HEK293 (cell line): ENCODE measurements at regions not wholly inside any gene's neighbourhood (a gene's known extent, or its start where the extent isn't known, plus 50 kb on each side); places are given as distances from the start of the nearest gene placed in this dataset.

Source experiments
- CTCF ChIA-PET: fragments of 350-600 bp; formaldehyde crosslinking; extraction: SDS; loops from one replicate; lab custom pipeline; 2021; ENCODE audit warnings: antibody characterized with exemption; lab: Yijun Ruan, JAX
- POLR2A ChIA-PET: fragments of 300-600 bp; formaldehyde crosslinking; extraction: SDS; loops from one replicate; lab custom pipeline; 2020; ENCODE audit warnings: antibody characterized with exemption, inconsistent platforms; lab: Yijun Ruan, JAX
- H3K27ac ChIP-seq: fragments of 200-500 bp; sonication (Bioruptor generic); 2 replicates; pipeline ENCODE4 v1.5.1; 2014; ENCODE audit warnings: low read depth, low read length, control low read depth, inconsistent platforms; ENCODE audit errors: extremely low read depth
- H3K36me3 ChIP-seq, 2 experiments: fragments of 200-500 bp in 1 of 2; sonication (Bioruptor generic) in 1 of 2; 1 replicate in 1 of 2; 2 replicates in 1 of 2; pipeline ENCODE4 v1.5.1; 2014 to 2017; ENCODE audit warnings: inconsistent platforms in 2 of 2, low read length in 2 of 2; ENCODE audit not compliant: control insufficient read depth in 2 of 2, insufficient read depth in 1 of 2
- H3K4me1 ChIP-seq: fragments of 200-500 bp; sonication (Bioruptor generic); 2 replicates; pipeline ENCODE4 v1.5.1; 2014; ENCODE audit warnings: mild to moderate bottlenecking, low read length, inconsistent platforms; ENCODE audit not compliant: control insufficient read depth, insufficient read depth
- H3K4me3 ChIP-seq: 2 replicates; pipeline ENCODE4 v1.5.1; 2011; ENCODE audit warnings: low read depth, mild to moderate bottlenecking, control low read depth, low read length, moderate library complexity
- H3K9me3 ChIP-seq: fragments of 200-500 bp; sonication (Bioruptor generic); 2 replicates; pipeline ENCODE4 v1.5.1; 2014; ENCODE audit warnings: low read depth, low read length, inconsistent platforms; ENCODE audit not compliant: control insufficient read depth, insufficient read depth
- BCL11A ChIP-seq: fragments of 450-650 bp; formaldehyde crosslinking; IDR thresholded peaks from 2 replicates; pipeline ENCODE4 v1.5.1; 2016; ENCODE audit warnings: low read depth, missing biosample characterization, missing genetic modification characterization
- HOXC10 ChIP-seq: sonication (generic); formaldehyde crosslinking; IDR thresholded peaks from 2 replicates; pipeline ENCODE4 v1.8.1; 2023; ENCODE audit warnings: mild to moderate bottlenecking, missing genetic modification reagents
- KLF1 ChIP-seq: fragments of 450-650 bp; formaldehyde crosslinking; IDR thresholded peaks from 2 replicates; pipeline ENCODE4 v1.5.1; 2016; ENCODE audit warnings: missing biosample characterization, missing genetic modification characterization
- MEIS1 ChIP-seq: sonication (generic); formaldehyde crosslinking; IDR thresholded peaks from 2 replicates; pipeline ENCODE4 v1.8.1; 2022; ENCODE audit warnings: missing genetic modification reagents, mild to moderate bottlenecking, borderline replicate concordance
- MZF1 ChIP-seq: fragments of 450-650 bp; formaldehyde crosslinking; IDR thresholded peaks from 2 replicates; pipeline ENCODE4 v1.5.1; 2017; ENCODE audit warnings: missing biosample characterization, missing genetic modification characterization, borderline replicate concordance
- PRDM1 ChIP-seq: fragments of 450-650 bp; formaldehyde crosslinking; IDR thresholded peaks from 2 replicates; pipeline ENCODE4; 2016; ENCODE audit warnings: missing biosample characterization, missing genetic modification characterization
- ZBTB21 ChIP-seq: fragments of 450-650 bp; formaldehyde crosslinking; IDR thresholded peaks from 2 replicates; pipeline ENCODE4 v1.5.1; 2017; ENCODE audit warnings: missing biosample characterization, missing genetic modification characterization
- ZNF121 ChIP-seq: fragments of 450-650 bp; formaldehyde crosslinking; IDR thresholded peaks from 2 replicates; pipeline ENCODE4 v1.5.1; 2016; ENCODE audit warnings: missing biosample characterization, missing genetic modification characterization
- ZNF146 ChIP-seq: fragments of 450-650 bp; formaldehyde crosslinking; IDR thresholded peaks from 2 replicates; pipeline ENCODE4 v1.5.1; 2016; ENCODE audit warnings: missing biosample characterization, missing genetic modification characterization
- ZNF16 ChIP-seq: fragments of 450-650 bp; formaldehyde crosslinking; IDR thresholded peaks from 2 replicates; pipeline ENCODE4 v1.5.1; 2016; ENCODE audit warnings: low read depth, missing biosample characterization, missing genetic modification characterization
- ZNF175 ChIP-seq: fragments of 450-650 bp; formaldehyde crosslinking; IDR thresholded peaks from 2 replicates; pipeline ENCODE4 v1.5.1; 2016; ENCODE audit warnings: missing biosample characterization, missing genetic modification characterization
- ZNF221 ChIP-seq: fragments of 450-650 bp; formaldehyde crosslinking; IDR thresholded peaks from 2 replicates; pipeline ENCODE4 v1.5.1; 2017; ENCODE audit warnings: missing biosample characterization, missing genetic modification characterization, borderline replicate concordance
- ZNF23 ChIP-seq: fragments of 450-650 bp; formaldehyde crosslinking; IDR thresholded peaks from 2 replicates; pipeline ENCODE4 v1.5.1; 2016; ENCODE audit warnings: missing biosample characterization, missing genetic modification characterization, borderline replicate concordance
- ZNF24 ChIP-seq: fragments of 450-650 bp; formaldehyde crosslinking; IDR thresholded peaks from 2 replicates; pipeline ENCODE4 v1.5.1; 2016; ENCODE audit warnings: missing biosample characterization, missing genetic modification characterization
- ZNF354C ChIP-seq: fragments of 450-650 bp; formaldehyde crosslinking; IDR thresholded peaks from 2 replicates; pipeline ENCODE4 v1.5.1; 2016; ENCODE audit warnings: missing biosample characterization, missing genetic modification characterization, low read depth, borderline replicate concordance
- ZNF404 ChIP-seq: fragments of 450-650 bp; formaldehyde crosslinking; IDR thresholded peaks from 2 replicates; pipeline ENCODE4 v1.5.1; 2017; ENCODE audit warnings: missing biosample characterization, missing genetic modification characterization
- ZNF529 ChIP-seq: fragments of 450-650 bp; formaldehyde crosslinking; IDR thresholded peaks from 2 replicates; pipeline ENCODE4 v1.5.1; 2017; ENCODE audit warnings: missing genetic modification characterization, missing biosample characterization; ENCODE audit not compliant: insufficient replicate concordance
- ZNF558 ChIP-seq: fragments of 450-650 bp; formaldehyde crosslinking; IDR thresholded peaks from 2 replicates; pipeline ENCODE4 v1.5.1; 2016; ENCODE audit warnings: missing biosample characterization, missing genetic modification characterization
- ZNF561 ChIP-seq: fragments of 450-650 bp; IDR thresholded peaks from 2 replicates; pipeline ENCODE4 v1.5.1; 2018; ENCODE audit warnings: missing biosample characterization, missing genetic modification characterization, borderline replicate concordance
- ZNF623 ChIP-seq: fragments of 450-650 bp; formaldehyde crosslinking; IDR thresholded peaks from 2 replicates; pipeline ENCODE4 v1.5.1; 2016; ENCODE audit warnings: missing biosample characterization, missing genetic modification characterization
- ZNF654 ChIP-seq: fragments of 450-650 bp; formaldehyde crosslinking; IDR thresholded peaks from 2 replicates; pipeline ENCODE4 v1.5.1; 2016; ENCODE audit warnings: low read depth, missing biosample characterization, missing genetic modification characterization
- ZNF658 ChIP-seq: fragments of 450-650 bp; formaldehyde crosslinking; IDR thresholded peaks from 2 replicates; pipeline ENCODE4; 2016; ENCODE audit warnings: missing biosample characterization, missing genetic modification characterization
- ZNF747 ChIP-seq: fragments of 450-650 bp; formaldehyde crosslinking; IDR thresholded peaks from 2 replicates; pipeline ENCODE4 v1.5.1; 2016; ENCODE audit warnings: missing biosample characterization, missing genetic modification characterization
- TF ChIP-seq, protein P1 (sequence below): fragments of 450-650 bp; IDR thresholded peaks from 2 replicates; pipeline ENCODE4 v1.5.1; 2018; ENCODE audit warnings: missing biosample characterization, missing genetic modification characterization
- TF ChIP-seq, protein P2 (sequence below): fragments of 450-650 bp; formaldehyde crosslinking; IDR thresholded peaks from 2 replicates; pipeline ENCODE4 v1.5.1; 2016; ENCODE audit warnings: missing biosample characterization, missing genetic modification characterization
- TF ChIP-seq, protein P3 (sequence below): fragments of 450-650 bp; formaldehyde crosslinking; IDR thresholded peaks from 2 replicates; pipeline ENCODE4 v1.5.1; 2016; ENCODE audit warnings: missing biosample characterization, missing genetic modification characterization
- TF ChIP-seq, protein P4 (sequence below): fragments of 450-650 bp; formaldehyde crosslinking; IDR thresholded peaks from 2 replicates; pipeline ENCODE4 v1.5.1; 2016; ENCODE audit warnings: missing biosample characterization, missing genetic modification characterization
- TF ChIP-seq, protein P5 (sequence below): fragments of 450-650 bp; formaldehyde crosslinking; optimal IDR thresholded peaks from 2 replicates; pipeline ENCODE3; 2016; ENCODE audit warnings: missing biosample characterization, mild to moderate bottlenecking, missing genetic modification characterization
- TF ChIP-seq, protein P6 (sequence below): fragments of 450-650 bp; formaldehyde crosslinking; IDR thresholded peaks from 2 replicates; pipeline ENCODE4 v1.5.1; 2017; ENCODE audit warnings: missing biosample characterization, missing genetic modification characterization

DNA sequence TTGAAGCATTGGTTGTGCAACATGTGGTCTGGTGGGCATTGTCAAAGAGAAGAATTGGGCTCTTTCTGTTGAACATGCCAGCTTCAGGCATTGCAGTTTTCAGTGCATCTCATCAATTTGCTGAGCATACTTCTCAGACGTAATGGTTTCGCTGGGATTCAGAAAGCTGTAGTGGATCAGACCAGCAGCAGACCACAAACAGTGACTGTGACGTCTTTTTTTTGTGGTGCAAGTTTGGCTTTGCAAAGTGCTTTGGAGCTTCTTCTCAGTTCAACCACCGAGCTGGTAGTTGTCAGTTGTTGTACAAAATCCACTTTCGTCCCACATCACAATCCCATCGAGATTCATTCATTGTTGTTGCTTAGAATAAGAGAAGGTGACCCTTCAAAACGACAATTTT is 84.5 kb downstream of the NPAP1 start:
- POLR2A ChIA-PET, result no interaction called here
- Histone ChIP-seq H3K4me3 (no peak overlapping the region), H3K9me3 (no peaks in the 10 kb centered on the region), H3K27ac (no peak overlapping the region), H3K4me1 (no peaks in the 10 kb centered on the region), H3K36me3 (no peaks in the 10 kb centered on the region)
- TF ChIP-seq ZNF24 (tag by site-specific recombination), result no peak
- no peak for TF ChIP-seq ZNF404 (tag by site-specific recombination)
- no peak for TF ChIP-seq ZNF23 (tag by site-specific recombination)
- no peak for TF ChIP-seq MZF1 (tag by site-specific recombination)
- TF ChIP-seq ZNF121, result no peak
- TF ChIP-seq ZNF175 (tag by site-specific recombination), result no peak
- no peak for TF ChIP-seq ZNF658
- TF ChIP-seq ZNF558 (tag by site-specific recombination), result no peak
- TF ChIP-seq, protein P1, sequence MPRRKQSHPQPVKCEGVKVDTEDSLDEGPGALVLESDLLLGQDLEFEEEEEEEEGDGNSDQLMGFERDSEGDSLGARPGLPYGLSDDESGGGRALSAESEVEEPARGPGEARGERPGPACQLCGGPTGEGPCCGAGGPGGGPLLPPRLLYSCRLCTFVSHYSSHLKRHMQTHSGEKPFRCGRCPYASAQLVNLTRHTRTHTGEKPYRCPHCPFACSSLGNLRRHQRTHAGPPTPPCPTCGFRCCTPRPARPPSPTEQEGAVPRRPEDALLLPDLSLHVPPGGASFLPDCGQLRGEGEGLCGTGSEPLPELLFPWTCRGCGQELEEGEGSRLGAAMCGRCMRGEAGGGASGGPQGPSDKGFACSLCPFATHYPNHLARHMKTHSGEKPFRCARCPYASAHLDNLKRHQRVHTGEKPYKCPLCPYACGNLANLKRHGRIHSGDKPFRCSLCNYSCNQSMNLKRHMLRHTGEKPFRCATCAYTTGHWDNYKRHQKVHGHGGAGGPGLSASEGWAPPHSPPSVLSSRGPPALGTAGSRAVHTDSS (tag by site-specific recombination), result no peak
- no peak for TF ChIP-seq ZNF354C (tag by site-specific recombination)
- no peak for TF ChIP-seq ZNF623
- no peak for TF ChIP-seq PRDM1 (tag by site-specific recombination)
- CTCF ChIA-PET, result no interaction called here

DNA sequence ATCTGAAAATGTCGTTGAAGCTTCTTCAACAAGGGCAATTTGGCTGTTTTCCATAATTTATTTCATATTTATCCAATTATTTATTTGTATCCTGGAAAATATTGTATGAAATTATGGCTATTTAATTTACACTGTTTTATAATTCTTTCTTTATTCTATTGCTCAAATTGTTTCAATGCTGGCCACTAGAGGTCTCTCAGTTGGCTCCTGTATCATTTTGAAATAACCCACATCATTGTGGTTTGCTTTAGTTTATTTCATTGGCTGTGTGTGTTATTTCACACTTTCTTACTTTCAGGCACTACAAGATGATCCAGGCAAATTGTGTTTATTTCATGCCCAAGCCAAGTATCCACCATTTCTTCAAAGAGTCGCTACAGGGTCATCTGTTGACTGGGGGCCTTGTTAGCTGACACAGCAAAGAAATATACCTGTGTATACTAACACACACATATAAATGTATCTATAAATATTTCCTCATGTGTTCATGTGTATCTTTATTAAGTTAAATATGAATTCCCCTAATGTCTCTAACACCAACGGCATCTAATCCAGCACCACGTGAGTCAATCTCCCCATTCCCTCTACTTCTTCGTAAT is 86.2 kb downstream of the NPAP1 start:
- Histone ChIP-seq H3K4me3 (no peak overlapping the region), H3K9me3 (no peaks in the 10 kb centered on the region), H3K4me1 (no peaks in the 10 kb centered on the region), H3K36me3 (no peaks in the 10 kb centered on the region), H3K27ac (no peak overlapping the region)
- CTCF ChIA-PET, result interaction anchor here (0.6 to 0.9 kb wide), 3 partner anchors 96 to 707 kb away, joined by 3 to 8 read pairs (median 5); no protein-coding TSS in a partner anchor
- POLR2A ChIA-PET, result no interaction called here
- TF ChIP-seq ZNF529 (tag by site-specific recombination) (no peak), ZNF16 (tag by site-specific recombination) (no peak), ZNF221 (tag by site-specific recombination) (no peak), HOXC10 (CRISPR knock-in tag) (no peak), ZNF654 (tag by site-specific recombination) (no peak), ZBTB21 (tag by site-specific recombination) (no peak), KLF1 (tag by site-specific recombination) (no peak), MEIS1 (no peak), ZNF561 (tag by site-specific recombination) (no peak), BCL11A (no peak), ZNF146 (tag by site-specific recombination) (no peak), ZNF747 (tag by site-specific recombination) (no peak)
- TF ChIP-seq, protein P2, sequence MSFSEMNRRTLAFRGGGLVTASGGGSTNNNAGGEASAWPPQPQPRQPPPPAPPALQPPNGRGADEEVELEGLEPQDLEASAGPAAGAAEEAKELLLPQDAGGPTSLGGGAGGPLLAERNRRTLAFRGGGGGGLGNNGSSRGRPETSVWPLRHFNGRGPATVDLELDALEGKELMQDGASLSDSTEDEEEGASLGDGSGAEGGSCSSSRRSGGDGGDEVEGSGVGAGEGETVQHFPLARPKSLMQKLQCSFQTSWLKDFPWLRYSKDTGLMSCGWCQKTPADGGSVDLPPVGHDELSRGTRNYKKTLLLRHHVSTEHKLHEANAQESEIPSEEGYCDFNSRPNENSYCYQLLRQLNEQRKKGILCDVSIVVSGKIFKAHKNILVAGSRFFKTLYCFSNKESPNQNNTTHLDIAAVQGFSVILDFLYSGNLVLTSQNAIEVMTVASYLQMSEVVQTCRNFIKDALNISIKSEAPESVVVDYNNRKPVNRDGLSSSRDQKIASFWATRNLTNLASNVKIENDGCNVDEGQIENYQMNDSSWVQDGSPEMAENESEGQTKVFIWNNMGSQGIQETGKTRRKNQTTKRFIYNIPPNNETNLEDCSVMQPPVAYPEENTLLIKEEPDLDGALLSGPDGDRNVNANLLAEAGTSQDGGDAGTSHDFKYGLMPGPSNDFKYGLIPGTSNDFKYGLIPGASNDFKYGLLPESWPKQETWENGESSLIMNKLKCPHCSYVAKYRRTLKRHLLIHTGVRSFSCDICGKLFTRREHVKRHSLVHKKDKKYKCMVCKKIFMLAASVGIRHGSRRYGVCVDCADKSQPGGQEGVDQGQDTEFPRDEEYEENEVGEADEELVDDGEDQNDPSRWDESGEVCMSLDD (tag by site-specific recombination), result no peak
- TF ChIP-seq, protein P3, sequence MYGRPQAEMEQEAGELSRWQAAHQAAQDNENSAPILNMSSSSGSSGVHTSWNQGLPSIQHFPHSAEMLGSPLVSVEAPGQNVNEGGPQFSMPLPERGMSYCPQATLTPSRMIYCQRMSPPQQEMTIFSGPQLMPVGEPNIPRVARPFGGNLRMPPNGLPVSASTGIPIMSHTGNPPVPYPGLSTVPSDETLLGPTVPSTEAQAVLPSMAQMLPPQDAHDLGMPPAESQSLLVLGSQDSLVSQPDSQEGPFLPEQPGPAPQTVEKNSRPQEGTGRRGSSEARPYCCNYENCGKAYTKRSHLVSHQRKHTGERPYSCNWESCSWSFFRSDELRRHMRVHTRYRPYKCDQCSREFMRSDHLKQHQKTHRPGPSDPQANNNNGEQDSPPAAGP (tag by site-specific recombination), result no peak
- TF ChIP-seq, protein P4, sequence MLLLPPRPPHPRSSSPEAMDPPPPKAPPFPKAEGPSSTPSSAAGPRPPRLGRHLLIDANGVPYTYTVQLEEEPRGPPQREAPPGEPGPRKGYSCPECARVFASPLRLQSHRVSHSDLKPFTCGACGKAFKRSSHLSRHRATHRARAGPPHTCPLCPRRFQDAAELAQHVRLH (tag by site-specific recombination), result no peak
- TF ChIP-seq, protein P5, sequence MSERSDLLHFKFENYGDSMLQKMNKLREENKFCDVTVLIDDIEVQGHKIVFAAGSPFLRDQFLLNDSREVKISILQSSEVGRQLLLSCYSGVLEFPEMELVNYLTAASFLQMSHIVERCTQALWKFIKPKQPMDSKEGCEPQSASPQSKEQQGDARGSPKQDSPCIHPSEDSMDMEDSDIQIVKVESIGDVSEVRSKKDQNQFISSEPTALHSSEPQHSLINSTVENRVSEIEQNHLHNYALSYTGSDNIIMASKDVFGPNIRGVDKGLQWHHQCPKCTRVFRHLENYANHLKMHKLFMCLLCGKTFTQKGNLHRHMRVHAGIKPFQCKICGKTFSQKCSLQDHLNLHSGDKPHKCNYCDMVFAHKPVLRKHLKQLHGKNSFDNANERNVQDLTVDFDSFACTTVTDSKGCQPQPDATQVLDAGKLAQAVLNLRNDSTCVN, result no peak
- TF ChIP-seq, protein P6, sequence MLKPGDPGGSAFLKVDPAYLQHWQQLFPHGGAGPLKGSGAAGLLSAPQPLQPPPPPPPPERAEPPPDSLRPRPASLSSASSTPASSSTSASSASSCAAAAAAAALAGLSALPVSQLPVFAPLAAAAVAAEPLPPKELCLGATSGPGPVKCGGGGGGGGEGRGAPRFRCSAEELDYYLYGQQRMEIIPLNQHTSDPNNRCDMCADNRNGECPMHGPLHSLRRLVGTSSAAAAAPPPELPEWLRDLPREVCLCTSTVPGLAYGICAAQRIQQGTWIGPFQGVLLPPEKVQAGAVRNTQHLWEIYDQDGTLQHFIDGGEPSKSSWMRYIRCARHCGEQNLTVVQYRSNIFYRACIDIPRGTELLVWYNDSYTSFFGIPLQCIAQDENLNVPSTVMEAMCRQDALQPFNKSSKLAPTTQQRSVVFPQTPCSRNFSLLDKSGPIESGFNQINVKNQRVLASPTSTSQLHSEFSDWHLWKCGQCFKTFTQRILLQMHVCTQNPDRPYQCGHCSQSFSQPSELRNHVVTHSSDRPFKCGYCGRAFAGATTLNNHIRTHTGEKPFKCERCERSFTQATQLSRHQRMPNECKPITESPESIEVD (tag by site-specific recombination), result no peak
